ENCODE measurements at regions not wholly inside any gene's neighbourhood (a gene's known extent, or its start where the extent isn't known, plus 50 kb on each side); places are given as distances from the start of the nearest gene placed in this dataset.
"Not testable (repeated sequence)": the region's sequence is repeated elsewhere in the genome, so short reads cannot be mapped to it uniquely, and the experiment has no call there.

DNA sequence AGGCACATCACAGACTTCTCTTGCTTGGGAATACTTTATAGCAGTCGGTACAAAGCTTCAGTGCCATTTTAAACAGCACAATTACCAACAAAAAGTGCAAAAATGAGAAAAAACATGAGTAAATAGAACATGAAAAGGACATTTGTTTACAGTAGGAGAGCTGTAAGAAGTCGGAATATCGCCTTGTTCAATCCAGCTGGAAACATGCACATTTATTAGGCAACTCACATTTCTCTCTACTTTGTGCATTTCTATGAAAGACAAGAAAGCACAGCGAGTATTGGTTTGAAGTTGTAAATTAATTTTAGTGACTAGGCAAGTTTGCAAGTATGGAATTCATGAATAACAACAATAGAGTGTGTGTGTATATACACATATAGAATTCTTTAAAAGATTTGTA is 484.7 kb downstream of the DACH1 start:
- DNase-seq: no peak

- DNase-seq: no peak
These were observed 486.8 kb downstream of the DACH1 start for GRCh38 chr13:71380191-71380590.

DNA sequence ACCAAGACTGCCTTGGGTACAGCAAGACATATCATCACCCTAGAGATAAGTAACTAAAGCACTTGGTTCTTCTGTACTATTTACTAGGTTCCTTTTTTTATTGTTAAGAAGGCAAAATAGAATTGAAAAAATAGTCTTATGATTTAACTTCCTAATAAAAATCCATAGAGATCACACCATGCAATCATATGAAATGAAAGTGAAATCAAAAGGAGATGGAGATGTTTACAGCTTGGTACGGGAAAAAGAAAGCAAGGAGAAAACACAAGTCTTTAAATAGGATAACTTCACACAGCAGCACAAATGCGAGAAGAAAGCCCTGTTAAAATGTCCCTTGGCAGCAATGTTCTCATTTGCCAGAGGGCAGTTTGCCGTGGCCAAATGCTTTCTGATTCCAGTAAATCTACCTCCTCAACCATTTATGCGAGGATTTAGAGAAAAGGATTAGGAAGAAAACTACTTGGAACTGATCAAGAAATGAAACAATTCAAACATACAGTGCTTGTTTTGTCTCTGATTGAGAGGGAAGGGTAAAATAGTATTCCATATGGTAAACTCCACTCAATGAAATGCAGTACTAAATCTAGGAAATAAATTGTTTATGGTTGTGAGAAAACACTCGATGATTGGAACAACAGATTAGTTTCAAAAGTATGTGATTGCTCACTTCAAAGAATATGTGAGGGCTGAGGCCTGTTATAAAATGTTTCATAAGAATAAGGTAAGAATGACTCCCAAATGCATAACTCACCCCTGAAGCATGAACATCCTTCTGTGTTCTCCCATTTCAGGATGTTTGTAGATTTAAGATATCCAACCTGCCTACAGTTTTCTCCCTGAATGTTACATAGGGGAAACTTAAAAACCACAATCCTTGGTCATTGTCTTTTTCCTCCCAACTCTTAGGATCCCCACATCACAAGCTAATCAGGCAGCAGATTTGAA is 487.8 kb downstream of the DACH1 start:
- no peak for DNase-seq

DNA sequence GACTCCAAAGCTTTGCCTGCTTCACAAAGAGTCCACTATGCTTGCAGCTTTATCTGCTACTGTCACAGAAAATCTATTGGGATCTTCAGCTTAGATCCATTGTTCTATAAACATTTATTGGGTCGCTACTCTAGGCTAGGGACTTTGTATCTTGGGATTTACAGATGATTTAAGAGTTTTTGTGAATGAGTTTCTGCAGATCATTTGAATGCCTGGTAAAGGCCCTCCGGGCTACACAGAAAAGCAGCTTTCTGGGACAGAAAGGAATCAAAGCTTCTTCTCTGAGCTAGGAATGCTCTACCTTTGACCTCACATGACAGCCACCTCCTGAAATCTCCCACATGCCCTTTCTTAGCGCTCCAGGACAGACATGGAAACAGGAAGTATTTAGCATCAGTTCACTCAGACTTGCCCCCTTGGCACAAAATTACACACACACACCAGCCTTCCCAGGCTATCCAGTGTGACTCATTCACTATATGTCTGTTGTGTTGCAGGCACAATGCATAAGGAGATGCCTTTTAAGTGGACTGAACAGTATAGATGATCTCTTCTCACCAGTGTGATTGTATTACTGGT is 492.4 kb downstream of the DACH1 start:
- DNase-seq: no peak

- DNase-seq: no peak
These were observed 498.7 kb downstream of the DACH1 start for GRCh38 chr13:71368336-71368735.

DNA sequence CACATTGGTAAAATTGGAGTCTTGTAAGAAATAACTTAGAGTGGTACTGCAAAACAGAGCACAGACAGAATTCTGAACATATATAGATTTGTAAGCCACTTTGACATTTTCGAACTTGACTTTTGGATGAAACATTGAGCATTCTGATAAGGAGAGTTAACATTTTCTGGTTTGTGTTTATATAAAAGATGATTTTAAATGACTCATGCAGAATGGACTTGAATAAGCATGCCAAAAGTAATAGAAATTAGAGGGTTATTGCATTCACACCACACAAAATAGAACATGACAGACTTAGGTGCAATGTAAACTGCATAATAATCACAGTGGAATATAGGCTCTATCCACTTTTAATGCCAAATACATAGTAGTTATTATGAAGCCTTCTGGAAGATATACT is 507.0 kb downstream of the DACH1 start:
- DNase-seq: no peak

DNA sequence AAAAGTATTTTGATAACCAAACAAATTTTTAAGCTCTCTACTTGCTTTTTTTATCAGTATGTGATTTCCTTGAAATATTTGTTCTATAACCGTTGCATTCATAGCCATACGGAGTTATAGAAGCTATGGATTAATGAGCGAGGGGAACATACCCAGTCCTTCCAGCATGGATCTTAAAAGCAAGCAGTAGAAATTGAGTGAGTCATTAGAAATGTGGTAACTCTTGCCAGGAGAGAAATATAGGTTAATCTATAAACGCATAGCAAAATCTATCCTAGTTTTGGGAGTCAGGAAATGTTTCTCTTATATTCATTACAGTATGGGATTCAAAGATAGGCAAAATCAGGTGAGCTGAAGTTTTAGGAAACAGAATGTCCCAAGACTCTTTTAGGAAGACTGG is 507.4 kb downstream of the DACH1 start:
- no peak for DNase-seq

GRCh38 chr13:71358218-71358617 is 508.8 kb downstream of the DACH1 start:
- no peak for DNase-seq

- no peak for DNase-seq
These were observed 512.0 kb downstream of the DACH1 start for GRCh38 chr13:71355010-71355409.

DNA sequence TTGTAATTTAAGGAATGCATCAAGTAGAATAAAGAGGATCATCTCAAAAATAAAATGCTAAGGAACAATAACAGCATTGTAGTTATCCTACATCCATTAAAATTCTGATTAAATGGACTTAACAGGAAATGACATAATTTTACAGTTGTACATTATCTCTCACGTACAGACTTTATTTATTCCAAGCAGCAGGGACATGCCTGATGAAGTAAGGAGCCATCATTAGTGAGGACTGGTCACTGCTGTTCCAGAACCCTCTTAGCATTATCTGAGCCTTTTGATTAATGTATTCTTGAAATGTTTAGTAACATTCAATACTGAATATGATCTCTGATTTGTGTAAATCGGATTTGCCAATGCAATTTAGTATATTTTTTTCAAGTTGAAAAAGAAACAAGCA is 516.1 kb downstream of the DACH1 start:
- DNase-seq: no peak

DNA sequence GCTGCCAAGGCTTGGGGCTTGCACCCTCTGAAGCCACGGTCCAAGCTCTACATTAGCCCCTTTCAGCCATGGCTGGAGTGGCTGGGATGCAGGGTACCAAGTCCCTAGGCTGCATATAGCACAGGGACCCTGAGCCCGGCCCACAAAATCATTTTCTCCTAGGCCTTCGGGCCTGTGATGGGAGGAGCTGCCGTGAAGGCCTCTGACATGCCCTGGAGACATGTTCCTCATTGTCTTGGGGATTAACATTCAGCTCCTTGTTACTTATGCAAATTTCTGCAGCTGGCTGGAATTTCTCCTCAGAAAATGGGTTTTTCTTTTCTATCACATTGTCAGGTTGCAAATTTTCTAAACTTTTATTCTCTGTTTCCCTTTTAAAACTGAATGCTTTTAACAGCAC is 521.1 kb downstream of the DACH1 start:
- not testable (repeated sequence) for DNase-seq

GRCh38 chr13:71339736-71340135 is 527.3 kb downstream of the DACH1 start:
- no peak for DNase-seq

DNA sequence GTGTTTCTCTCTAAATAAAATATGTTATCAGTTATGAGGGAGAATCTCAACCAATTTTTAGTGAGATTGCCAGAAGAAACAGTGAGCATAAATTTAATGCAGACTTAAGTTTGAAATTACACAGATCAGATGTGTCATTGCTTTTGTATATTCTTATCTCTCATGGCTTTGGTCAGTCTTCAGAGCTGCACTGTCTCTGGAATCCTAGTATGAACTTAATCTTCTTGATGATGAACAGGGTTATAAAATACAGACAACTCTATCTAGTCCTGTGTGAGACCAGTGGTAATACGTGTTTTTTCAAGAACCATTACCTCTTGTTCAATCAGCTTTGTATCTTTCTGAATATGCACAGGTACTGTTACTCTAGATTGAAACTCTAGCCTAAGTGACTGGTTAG is 528.0 kb downstream of the DACH1 start:
- no peak for DNase-seq

- DNase-seq: no peak
These were observed 528.9 kb downstream of the DACH1 start for GRCh38 chr13:71338070-71338469.

DNA sequence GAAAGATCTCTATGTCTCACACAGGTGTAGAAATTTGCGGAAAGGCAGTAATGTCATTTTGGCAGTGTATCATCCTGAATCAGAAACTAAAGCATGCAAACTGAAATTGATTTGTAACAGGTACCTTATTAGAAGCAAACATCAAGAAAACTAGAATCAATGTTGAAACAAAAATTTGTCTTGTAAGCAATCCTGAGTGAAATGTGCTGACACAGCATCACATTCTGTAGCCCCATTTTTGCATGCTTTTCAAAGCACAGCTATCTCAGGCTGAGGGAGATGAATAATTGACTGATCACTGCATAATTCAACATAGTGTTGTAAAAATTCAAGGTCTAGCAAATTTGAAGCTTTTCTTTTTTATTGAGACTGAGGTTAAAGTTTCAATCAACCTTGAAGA is 539.7 kb downstream of the DACH1 start:
- DNase-seq: no peak

GRCh38 chr13:71325556-71325955 is 541.4 kb downstream of the DACH1 start:
- DNase-seq: no peak

DNA sequence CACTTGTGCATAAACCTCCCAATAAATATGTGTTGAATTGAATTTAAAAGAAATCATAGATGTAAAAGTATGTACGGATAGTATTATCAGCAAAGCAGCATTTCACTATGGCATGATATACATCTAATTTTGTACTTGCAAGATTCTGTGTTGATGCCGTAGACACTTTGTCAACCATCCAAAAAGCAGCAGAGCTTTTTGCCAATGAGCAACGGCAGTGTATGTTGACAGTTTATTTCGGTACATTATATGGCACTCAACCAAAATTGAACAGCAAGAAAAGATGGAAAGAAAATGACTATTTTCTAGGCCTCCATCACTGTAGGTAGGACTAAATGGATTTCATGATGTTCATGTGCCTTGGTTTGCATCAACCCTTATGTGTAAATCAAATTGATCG is 543.7 kb downstream of the DACH1 start:
- DNase-seq: no peak

- no peak for DNase-seq
These were observed 546.6 kb downstream of the DACH1 start for GRCh38 chr13:71320452-71320851.

DNA sequence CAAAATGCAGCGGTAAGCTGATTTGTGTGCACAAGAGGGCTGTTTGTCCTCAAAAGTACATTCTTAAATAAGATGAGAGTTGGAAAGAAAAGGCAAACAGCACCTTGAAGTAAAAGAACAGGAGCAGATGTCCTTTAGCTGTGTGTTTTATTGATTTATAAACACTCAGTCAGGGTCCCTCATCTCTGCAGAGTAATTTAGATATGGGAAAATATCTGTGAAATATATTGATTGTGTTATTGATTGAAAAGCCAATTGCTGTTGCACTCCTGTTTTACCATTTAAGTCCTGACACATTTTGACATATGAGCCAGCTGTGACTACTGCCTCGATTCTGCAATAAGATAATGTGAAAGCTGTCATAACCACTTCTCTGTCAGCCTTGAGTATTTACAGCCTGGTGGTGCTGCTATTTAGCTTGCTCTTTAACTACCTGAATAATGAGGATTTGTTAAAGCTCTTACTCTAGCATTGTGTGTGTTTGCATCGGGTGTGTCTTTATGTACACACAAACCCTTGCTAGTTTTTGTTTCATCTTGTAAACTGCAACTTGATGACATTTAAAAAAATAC is 550.1 kb downstream of the DACH1 start:
- DNase-seq: no peak

DNA sequence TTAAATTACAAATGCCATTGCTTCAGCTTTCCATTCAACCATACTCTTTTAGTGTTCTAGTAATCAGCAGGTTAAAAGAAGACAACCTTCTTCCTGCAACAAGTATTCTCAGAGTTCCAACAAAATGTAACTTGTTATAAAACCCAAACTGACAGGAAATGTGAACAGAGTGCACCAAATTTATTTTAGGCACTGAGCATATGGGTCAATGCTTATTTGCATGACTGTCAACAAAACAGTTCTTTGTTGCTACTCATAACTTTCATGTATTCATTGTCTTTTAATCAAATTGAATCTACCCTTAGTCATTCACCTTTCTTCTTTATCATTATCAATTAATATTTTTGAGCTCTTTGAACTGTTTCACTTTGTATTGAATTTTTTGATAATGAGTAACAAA is 554.1 kb downstream of the DACH1 start:
- no peak for DNase-seq

- no peak for DNase-seq
These were observed 557.1 kb downstream of the DACH1 start for GRCh38 chr13:71309905-71310304.

GRCh38 chr13:71306821-71307220 is 560.2 kb downstream of the DACH1 start:
- no peak for DNase-seq

GRCh38 chr13:71304861-71305260 is 562.1 kb downstream of the DACH1 start:
- DNase-seq: no peak

GRCh38 chr13:71303144-71303543 is 563.9 kb downstream of the DACH1 start:
- no peak for DNase-seq

Measured in CD4-positive, alpha-beta T cell treated with Interferon alpha-2 for 1 hour (primary cell).